Gastrocnemius medialis (tissue), 4 donors: ENCODE measurements at regions not wholly inside any gene's neighbourhood (a gene's known extent, or its start where the extent isn't known, plus 50 kb on each side); places are given as distances from the start of the nearest gene placed in this dataset.

Experiments used
- ATAC-seq, 2 donors: fragments of 150-250 bp; one replicate each; pipeline ENCODE4 v1.9.1; 2016
- DNase-seq, 2 donors: peaks; one replicate each; pipeline ENCODE4 v3.0.0-alpha.2; 2019
- H3K27ac ChIP-seq, 4 donors: fragments of 200-600 bp; sonication (generic); 1 replicate in 1 of 4; 2 replicates in 3 of 4; pipeline ENCODE4 v1.5.1; 2016 to 2018; ENCODE audit warnings: mild to moderate bottlenecking in 2 of 4, moderate library complexity in 1 of 4
- H3K27me3 ChIP-seq, 3 donors: fragments of 200-600 bp; sonication (generic) in 2 of 3; 1 replicate in 1 of 3; 2 replicates in 2 of 3; pipeline versions ENCODE4 v1.5.1 to v1.6.0; 2016 to 2019; ENCODE audit warnings: mild to moderate bottlenecking in 1 of 3, moderate library complexity in 1 of 3
- H3K36me3 ChIP-seq, 2 donors: fragments of 200-600 bp; sonication (generic) in 1 of 2; one replicate each; pipeline ENCODE4 v1.5.1; 2017 to 2018
- H3K4me1 ChIP-seq, 2 donors: fragments of 200-600 bp; sonication (generic) in 1 of 2; one replicate each; pipeline ENCODE4 v1.5.1; 2016 to 2017; ENCODE audit warnings: mild to moderate bottlenecking in 2 of 2
- H3K4me3 ChIP-seq, 4 donors: fragments of 200-600 bp; sonication (generic) in 3 of 4; 1 replicate in 1 of 4; 2 replicates in 3 of 4; pipeline ENCODE4 v1.5.1; 2016 to 2019; ENCODE audit warnings: mild to moderate bottlenecking in 2 of 4
- H3K9me3 ChIP-seq, 3 donors: fragments of 200-600 bp; sonication (generic) in 2 of 3; 1 replicate in 1 of 3; 2 replicates in 2 of 3; pipeline ENCODE4 v1.5.1; 2016 to 2019
- POLR2A ChIP-seq, 2 donors: fragments of 450-650 bp; IDR thresholded peaks; one replicate each; pipeline ENCODE4 v1.6.1; 2017; ENCODE audit warnings: antibody characterized with exemption in 2 of 2, mild to moderate bottlenecking in 2 of 2, moderate library complexity in 2 of 2
- in situ Hi-C, 4 donors: fragments of 200-750 bp; cut with MboI; loops; one replicate each; pipeline versions ENCODE4 v1.15.0 to v1.8.0; 2017; ENCODE audit warnings: low sequenced_read_pairs in 4 of 4
- intact Hi-C: fragments of 100-400 bp; cut with DNase I; formaldehyde crosslinking; loops from one replicate; pipeline ENCODE4 v1.15.1; 2023; ENCODE audit warnings: low total_unique reads
- TF ChIP-seq, protein P1 (sequence below), 5 experiments: fragments of 450-650 bp in 3 of 5; fragments of 200-600 bp in 2 of 5; sonication (generic) in 2 of 5; IDR thresholded peaks in 4 of 5; conservative IDR thresholded peaks in 1 of 5; 1 replicate in 4 of 5; 2 replicates in 1 of 5; pipeline ENCODE4 v1.5.1; 2016 to 2019; ENCODE audit warnings: antibody characterized with exemption in 5 of 5, mild to moderate bottlenecking in 3 of 5, moderate library complexity in 3 of 5

DNA sequence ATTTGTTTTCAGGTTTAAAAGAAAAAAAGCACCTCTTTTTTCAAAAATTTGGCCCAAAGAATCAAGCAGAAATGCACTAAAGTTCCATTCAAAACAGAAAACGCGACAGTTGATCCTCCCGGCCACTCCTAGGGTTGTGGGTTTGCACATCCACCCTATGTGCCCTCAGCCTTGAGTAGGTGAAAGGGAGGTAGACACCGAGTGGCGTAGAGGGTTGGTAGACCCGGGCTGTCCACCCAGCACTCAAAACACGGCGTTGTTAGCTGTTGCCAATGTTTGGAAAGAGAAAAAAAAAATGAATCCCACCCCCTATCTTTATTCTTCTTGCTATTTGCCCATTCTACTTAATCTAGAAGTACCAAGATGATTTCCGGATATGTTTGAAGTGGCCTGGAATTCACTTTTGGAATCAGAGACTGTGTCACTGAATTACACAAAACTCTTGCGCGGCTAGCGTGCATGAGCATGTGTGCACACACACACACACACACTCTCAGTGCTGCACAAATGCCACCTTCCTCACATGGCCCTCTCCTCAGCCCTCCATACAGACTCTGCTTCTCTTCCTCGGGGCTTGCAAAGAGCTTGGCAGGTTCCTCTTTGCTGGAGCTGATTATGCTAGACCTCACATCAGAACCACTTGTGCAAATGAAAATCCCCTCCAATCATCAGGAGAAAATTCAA is 110.2 kb upstream of the HAND1 start:
- no peak overlapping the region for H3K27ac ChIP-seq
- no peaks in the 10 kb centered on the region for H3K36me3 ChIP-seq
- intact Hi-C loops (no loop called here), in situ Hi-C loops (no loop called here)
- H3K4me1 ChIP-seq, result no peaks in the 10 kb centered on the region
- DNase-seq (no peak), ATAC-seq (no peak)
- no peak overlapping the region for H3K4me3 ChIP-seq
- H3K27me3 ChIP-seq, result peaks cover 0 to 3% (median 0%) of the 10 kb centered on the region in 3 donors
- TF ChIP-seq, protein P1, sequence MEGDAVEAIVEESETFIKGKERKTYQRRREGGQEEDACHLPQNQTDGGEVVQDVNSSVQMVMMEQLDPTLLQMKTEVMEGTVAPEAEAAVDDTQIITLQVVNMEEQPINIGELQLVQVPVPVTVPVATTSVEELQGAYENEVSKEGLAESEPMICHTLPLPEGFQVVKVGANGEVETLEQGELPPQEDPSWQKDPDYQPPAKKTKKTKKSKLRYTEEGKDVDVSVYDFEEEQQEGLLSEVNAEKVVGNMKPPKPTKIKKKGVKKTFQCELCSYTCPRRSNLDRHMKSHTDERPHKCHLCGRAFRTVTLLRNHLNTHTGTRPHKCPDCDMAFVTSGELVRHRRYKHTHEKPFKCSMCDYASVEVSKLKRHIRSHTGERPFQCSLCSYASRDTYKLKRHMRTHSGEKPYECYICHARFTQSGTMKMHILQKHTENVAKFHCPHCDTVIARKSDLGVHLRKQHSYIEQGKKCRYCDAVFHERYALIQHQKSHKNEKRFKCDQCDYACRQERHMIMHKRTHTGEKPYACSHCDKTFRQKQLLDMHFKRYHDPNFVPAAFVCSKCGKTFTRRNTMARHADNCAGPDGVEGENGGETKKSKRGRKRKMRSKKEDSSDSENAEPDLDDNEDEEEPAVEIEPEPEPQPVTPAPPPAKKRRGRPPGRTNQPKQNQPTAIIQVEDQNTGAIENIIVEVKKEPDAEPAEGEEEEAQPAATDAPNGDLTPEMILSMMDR (IDR thresholded peaks at IDR 0.05 in 4 of 5, conservative IDR thresholded peaks at IDR 0.05 in 1 of 5), result no peak
- no peak for TF ChIP-seq POLR2A (IDR thresholded peaks at IDR 0.05)
- H3K9me3 ChIP-seq, result no peaks in the 10 kb centered on the region

DNA sequence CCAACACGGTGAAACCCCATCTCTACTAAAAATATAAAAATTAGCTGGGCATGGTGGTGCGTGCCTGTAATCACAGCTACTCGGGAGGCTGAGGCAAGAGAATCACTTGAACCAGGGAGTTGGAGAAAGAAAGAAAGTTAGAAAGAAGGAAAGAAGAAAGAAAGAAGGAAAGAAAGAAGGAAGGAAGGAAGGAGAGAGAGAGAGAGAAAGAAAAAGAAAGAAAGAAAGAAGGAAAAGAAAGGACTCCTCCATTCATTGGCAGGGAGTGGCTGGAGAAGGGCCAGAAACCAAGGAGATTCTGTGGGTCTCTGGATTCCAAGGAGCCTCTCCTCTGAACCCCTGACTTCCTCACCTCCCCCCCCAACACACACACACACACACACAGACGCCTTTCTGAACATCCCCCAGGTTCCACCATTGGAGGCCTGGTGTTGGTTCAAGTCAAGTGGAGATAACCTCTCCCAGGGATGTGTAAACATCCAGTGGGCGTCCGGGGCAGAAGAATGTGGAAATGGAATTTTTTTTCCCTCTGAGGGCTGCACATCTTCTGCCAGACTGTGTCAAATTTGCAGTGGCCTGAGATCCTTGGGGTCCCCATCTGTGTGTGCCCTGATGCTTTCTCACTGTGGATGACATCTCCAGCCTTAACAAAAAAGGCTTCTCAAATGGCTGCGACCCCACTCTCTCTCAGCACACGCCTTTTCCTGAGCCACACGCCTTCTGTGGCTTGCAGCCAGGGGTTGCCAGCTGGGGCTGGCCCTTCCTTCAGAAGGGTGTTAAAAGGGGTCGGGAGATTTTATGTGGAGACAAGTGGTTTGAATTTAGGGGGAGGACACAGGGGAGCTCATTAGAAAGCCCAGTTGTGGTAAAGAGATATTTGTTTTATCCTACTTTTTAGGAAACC is 109.3 kb upstream of the HAND1 start:
- ATAC-seq, result no peak

DNA sequence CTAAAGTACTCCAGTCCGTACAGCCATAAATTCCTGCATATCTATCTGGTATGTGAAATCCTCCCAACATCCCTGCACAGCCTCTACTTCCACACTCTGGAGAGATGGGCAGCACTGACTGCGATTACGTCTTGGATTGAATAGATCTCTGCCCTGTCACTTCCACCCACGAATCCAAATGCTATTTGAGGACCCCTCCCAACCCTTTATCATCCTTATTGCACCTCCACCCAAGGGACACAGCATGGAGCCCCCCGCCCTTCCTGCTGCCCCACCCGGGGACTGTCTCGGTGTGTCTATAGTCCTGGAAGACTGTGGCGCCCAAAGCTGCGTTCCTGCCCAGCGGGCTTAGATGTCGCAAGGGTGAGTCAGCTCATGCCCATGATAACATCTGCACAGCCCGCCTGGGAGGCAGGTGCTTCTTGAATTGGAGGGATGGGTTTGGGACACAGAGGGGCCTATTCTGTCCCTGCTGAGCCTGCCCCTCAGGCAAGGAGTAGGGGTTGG is 105.7 kb upstream of the HAND1 start:
- in situ Hi-C loops, result no loop called here
- ATAC-seq (no peak), DNase-seq (no peak)
- TF ChIP-seq, protein P1 (IDR thresholded peaks at IDR 0.05 in 4 of 5, conservative IDR thresholded peaks at IDR 0.05 in 1 of 5), result no peak
- TF ChIP-seq POLR2A (IDR thresholded peaks at IDR 0.05), result no peak
- Histone ChIP-seq H3K9me3 (no peaks in the 10 kb centered on the region), H3K27me3 (peaks cover 0 to 7% (median 4%) of the 10 kb centered on the region in 3 donors), H3K27ac (no peak overlapping the region), H3K36me3 (no peaks in the 10 kb centered on the region), H3K4me1 (no peaks in the 10 kb centered on the region), H3K4me3 (no peak overlapping the region)
- intact Hi-C loops, result no loop called here

More for the DNA sequence above, 109.3 kb upstream of the HAND1 start:
- no peak for DNase-seq
- Histone ChIP-seq H3K4me1 (no peaks in the 10 kb centered on the region), H3K4me3 (no peak overlapping the region), H3K9me3 (no peaks in the 10 kb centered on the region), H3K27me3 (peaks cover 0 to 7% (median 1%) of the 10 kb centered on the region in 3 donors), H3K27ac (no peak overlapping the region), H3K36me3 (no peaks in the 10 kb centered on the region)
- TF ChIP-seq, protein P1 (IDR thresholded peaks at IDR 0.05 in 4 of 5, conservative IDR thresholded peaks at IDR 0.05 in 1 of 5), result no peak
- TF ChIP-seq POLR2A (IDR thresholded peaks at IDR 0.05), result no peak
- intact Hi-C loops, result no loop called here
- in situ Hi-C loops, result no loop called here

DNA sequence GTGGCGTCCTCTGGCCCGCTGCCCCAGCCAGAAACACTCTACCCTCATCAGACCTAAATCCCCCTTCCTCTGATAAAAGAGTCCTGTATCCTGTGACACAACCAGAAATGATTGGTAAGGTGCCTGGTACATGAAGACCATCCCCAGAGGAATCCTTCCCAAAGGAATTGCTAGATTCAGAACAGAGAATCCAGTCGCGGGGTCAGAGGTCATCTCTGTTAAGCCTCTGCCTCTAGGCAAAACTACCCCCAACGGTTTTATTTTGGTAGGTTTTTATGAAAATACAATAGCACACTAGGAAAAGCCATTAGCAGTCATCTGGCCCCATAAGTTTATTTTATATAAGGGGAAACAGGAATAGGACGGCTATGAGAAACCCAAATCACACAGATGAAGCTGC is 102.4 kb upstream of the HAND1 start:
- DNase-seq (no peak), ATAC-seq (no peak)
- TF ChIP-seq, protein P1 (IDR thresholded peaks at IDR 0.05 in 4 of 5, conservative IDR thresholded peaks at IDR 0.05 in 1 of 5), result no peak
- TF ChIP-seq POLR2A (IDR thresholded peaks at IDR 0.05), result no peak
- Histone ChIP-seq H3K36me3 (no peaks in the 10 kb centered on the region), H3K9me3 (no peaks in the 10 kb centered on the region), H3K27me3 (peaks cover 0 to 12% (median 10%) of the 10 kb centered on the region in 3 donors), H3K27ac (no peak overlapping the region), H3K4me1 (no peaks in the 10 kb centered on the region), H3K4me3 (no peak overlapping the region)
- in situ Hi-C loops (no loop called here), intact Hi-C loops (no loop called here)
